ENCODE measurements at regions not wholly inside any gene's neighbourhood (a gene's known extent, or its start where the extent isn't known, plus 50 kb on each side); places are given as distances from the start of the nearest gene placed in this dataset.
"Not testable (repeated sequence)": the region's sequence is repeated elsewhere in the genome, so short reads cannot be mapped to it uniquely, and the experiment has no call there.

- no peaks in the 10 kb centered on the region for H3K36me3 ChIP-seq (ENCODE audit: insufficient read depth, low read length)
- peaks cover 36% of the 10 kb centered on the region for H3K9me3 ChIP-seq (ENCODE audit: low read length)
- no peak overlapping the region for H3K9ac ChIP-seq (ENCODE audit: low read length)
- no peaks in the 10 kb centered on the region for H3K9me2 ChIP-seq (replicated peaks; ENCODE audit: insufficient read depth, low read length)
- H3K27me3 ChIP-seq (ENCODE audit: low read length): no peaks in the 10 kb centered on the region
- H3K4me3 ChIP-seq (ENCODE audit: low read length): no peak overlapping the region
- no peak for DNase-seq
- no peak overlapping the region for H3K4me2 ChIP-seq (ENCODE audit: low read depth, low read length, poor library complexity, severe bottlenecking)
- no peaks in the 10 kb centered on the region for H3K79me2 ChIP-seq (ENCODE audit: low read length)
- no peaks in the 10 kb centered on the region for H4K20me1 ChIP-seq (ENCODE audit: insufficient read depth, low read depth, low read length)
- no peaks in the 10 kb centered on the region for H3K4me1 ChIP-seq (ENCODE audit: low read length)
- no peak overlapping the region for H3K27ac ChIP-seq (ENCODE audit: low read length)
- H2AFZ ChIP-seq (ENCODE audit: low read length): no peak overlapping the region
These were observed 549.2 kb upstream of the CYLC2 start for GRCh38 chr9:102445906-102446305.

GRCh38 chr9:102445181-102445747 lies 549.9 kb upstream of the CYLC2 start:
- Histone ChIP-seq H3K79me2 (ENCODE audit: low read length) (no peaks in the 10 kb centered on the region), H3K36me3 (ENCODE audit: insufficient read depth, low read length) (no peaks in the 10 kb centered on the region), H4K20me1 (ENCODE audit: insufficient read depth, low read depth, low read length) (no peaks in the 10 kb centered on the region), H3K4me3 (ENCODE audit: low read length) (no peak overlapping the region), H2AFZ (ENCODE audit: low read length) (no peak overlapping the region), H3K9me2 (replicated peaks; ENCODE audit: insufficient read depth, low read length) (no peaks in the 10 kb centered on the region), H3K4me1 (ENCODE audit: low read length) (no peaks in the 10 kb centered on the region), H3K9ac (ENCODE audit: low read length) (no peak overlapping the region), H3K27ac (ENCODE audit: low read length) (no peak overlapping the region), H3K4me2 (ENCODE audit: low read depth, low read length, poor library complexity, severe bottlenecking) (no peak overlapping the region), H3K9me3 (ENCODE audit: low read length) (peaks cover 32% of the 10 kb centered on the region), H3K27me3 (ENCODE audit: low read length) (no peaks in the 10 kb centered on the region)
- DNase-seq: no peak

- H3K27ac ChIP-seq (ENCODE audit: low read length): no peak overlapping the region
- H3K36me3 ChIP-seq (ENCODE audit: insufficient read depth, low read length): no peaks in the 10 kb centered on the region
- H3K79me2 ChIP-seq (ENCODE audit: low read length): no peaks in the 10 kb centered on the region
- no peak for DNase-seq
- H3K9me2 ChIP-seq (replicated peaks; ENCODE audit: insufficient read depth, low read length): no peaks in the 10 kb centered on the region
- H4K20me1 ChIP-seq (ENCODE audit: insufficient read depth, low read depth, low read length): no peaks in the 10 kb centered on the region
- H3K4me2 ChIP-seq (ENCODE audit: low read depth, low read length, poor library complexity, severe bottlenecking): no peak overlapping the region
- peaks cover 8% of the 10 kb centered on the region for H3K9me3 ChIP-seq (ENCODE audit: low read length)
- H3K4me3 ChIP-seq (ENCODE audit: low read length): no peak overlapping the region
- H3K27me3 ChIP-seq (ENCODE audit: low read length): no peaks in the 10 kb centered on the region
- no peaks in the 10 kb centered on the region for H3K4me1 ChIP-seq (ENCODE audit: low read length)
- no peak overlapping the region for H2AFZ ChIP-seq (ENCODE audit: low read length)
- no peak overlapping the region for H3K9ac ChIP-seq (ENCODE audit: low read length)
These were observed 555.5 kb upstream of the CYLC2 start for GRCh38 chr9:102439583-102439982.

- not testable (repeated sequence) for H3K27ac ChIP-seq (ENCODE audit: low read length); DNase-seq; H3K4me2 ChIP-seq (ENCODE audit: low read depth, low read length, poor library complexity, severe bottlenecking)
These were observed 558.5 kb upstream of the CYLC2 start for GRCh38 chr9:102436599-102436998.

GRCh38 chr9:102435427-102435826 lies 559.7 kb upstream of the CYLC2 start:
- no peak overlapping the region for H3K9ac ChIP-seq (ENCODE audit: low read length)
- H3K79me2 ChIP-seq (ENCODE audit: low read length): no peaks in the 10 kb centered on the region
- H3K27ac ChIP-seq (ENCODE audit: low read length): no peak overlapping the region
- H3K4me3 ChIP-seq (ENCODE audit: low read length): no peak overlapping the region
- peaks cover 11% of the 10 kb centered on the region for H3K9me3 ChIP-seq (ENCODE audit: low read length)
- H3K4me2 ChIP-seq (ENCODE audit: low read depth, low read length, poor library complexity, severe bottlenecking): no peak overlapping the region
- no peak for DNase-seq
- H3K4me1 ChIP-seq (ENCODE audit: low read length): no peaks in the 10 kb centered on the region
- H2AFZ ChIP-seq (ENCODE audit: low read length): no peak overlapping the region
- H3K9me2 ChIP-seq (replicated peaks; ENCODE audit: insufficient read depth, low read length): no peaks in the 10 kb centered on the region
- H4K20me1 ChIP-seq (ENCODE audit: insufficient read depth, low read depth, low read length): no peaks in the 10 kb centered on the region
- H3K36me3 ChIP-seq (ENCODE audit: insufficient read depth, low read length): no peaks in the 10 kb centered on the region
- no peaks in the 10 kb centered on the region for H3K27me3 ChIP-seq (ENCODE audit: low read length)

More at GRCh38 chr9:102436599-102436998, 558.5 kb upstream of the CYLC2 start:
- H3K36me3 ChIP-seq (ENCODE audit: insufficient read depth, low read length); H3K9me3 ChIP-seq (ENCODE audit: low read length); H3K27me3 ChIP-seq (ENCODE audit: low read length); H3K4me3 ChIP-seq (ENCODE audit: low read length); H3K9me2 ChIP-seq (replicated peaks; ENCODE audit: insufficient read depth, low read length); H3K79me2 ChIP-seq (ENCODE audit: low read length); H2AFZ ChIP-seq (ENCODE audit: low read length); H3K9ac ChIP-seq (ENCODE audit: low read length); H4K20me1 ChIP-seq (ENCODE audit: insufficient read depth, low read depth, low read length); H3K4me1 ChIP-seq (ENCODE audit: low read length): not testable (repeated sequence)

- Histone ChIP-seq H3K9me2 (replicated peaks; ENCODE audit: insufficient read depth, low read length) (no peaks in the 10 kb centered on the region), H3K36me3 (ENCODE audit: insufficient read depth, low read length) (no peaks in the 10 kb centered on the region), H3K27ac (ENCODE audit: low read length) (no peak overlapping the region), H3K4me2 (ENCODE audit: low read depth, low read length, poor library complexity, severe bottlenecking) (no peak overlapping the region), H4K20me1 (ENCODE audit: insufficient read depth, low read depth, low read length) (no peaks in the 10 kb centered on the region), H3K27me3 (ENCODE audit: low read length) (no peaks in the 10 kb centered on the region), H3K9me3 (ENCODE audit: low read length) (peaks cover 11% of the 10 kb centered on the region), H3K4me3 (ENCODE audit: low read length) (no peak overlapping the region), H3K79me2 (ENCODE audit: low read length) (no peaks in the 10 kb centered on the region), H2AFZ (ENCODE audit: low read length) (no peak overlapping the region), H3K4me1 (ENCODE audit: low read length) (no peaks in the 10 kb centered on the region), H3K9ac (ENCODE audit: low read length) (no peak overlapping the region)
- no peak for DNase-seq
These were observed 560.6 kb upstream of the CYLC2 start for GRCh38 chr9:102434545-102434944.

- H3K4me2 ChIP-seq (ENCODE audit: low read depth, low read length, poor library complexity, severe bottlenecking): no peak overlapping the region
- no peak overlapping the region for H3K4me3 ChIP-seq (ENCODE audit: low read length)
- no peaks in the 10 kb centered on the region for H4K20me1 ChIP-seq (ENCODE audit: insufficient read depth, low read depth, low read length)
- H3K36me3 ChIP-seq (ENCODE audit: insufficient read depth, low read length): no peaks in the 10 kb centered on the region
- H3K27me3 ChIP-seq (ENCODE audit: low read length): no peaks in the 10 kb centered on the region
- no peaks in the 10 kb centered on the region for H3K4me1 ChIP-seq (ENCODE audit: low read length)
- peaks cover 17% of the 10 kb centered on the region for H3K9me3 ChIP-seq (ENCODE audit: low read length)
- no peak for DNase-seq
- H3K27ac ChIP-seq (ENCODE audit: low read length): no peak overlapping the region
- no peaks in the 10 kb centered on the region for H3K9me2 ChIP-seq (replicated peaks; ENCODE audit: insufficient read depth, low read length)
- no peaks in the 10 kb centered on the region for H3K79me2 ChIP-seq (ENCODE audit: low read length)
- H3K9ac ChIP-seq (ENCODE audit: low read length): no peak overlapping the region
- no peak overlapping the region for H2AFZ ChIP-seq (ENCODE audit: low read length)
These were observed 566.8 kb upstream of the CYLC2 start for GRCh38 chr9:102428305-102428704.

GRCh38 chr9:102416251-102416650 lies 578.9 kb upstream of the CYLC2 start:
- not testable (repeated sequence) for H3K9ac ChIP-seq (ENCODE audit: low read length); H3K79me2 ChIP-seq (ENCODE audit: low read length); H3K9me2 ChIP-seq (replicated peaks; ENCODE audit: insufficient read depth, low read length); H3K4me1 ChIP-seq (ENCODE audit: low read length); H3K36me3 ChIP-seq (ENCODE audit: insufficient read depth, low read length); H4K20me1 ChIP-seq (ENCODE audit: insufficient read depth, low read depth, low read length); H3K27ac ChIP-seq (ENCODE audit: low read length); DNase-seq; H3K4me3 ChIP-seq (ENCODE audit: low read length); H2AFZ ChIP-seq (ENCODE audit: low read length); H3K4me2 ChIP-seq (ENCODE audit: low read depth, low read length, poor library complexity, severe bottlenecking); H3K27me3 ChIP-seq (ENCODE audit: low read length)
- H3K9me3 ChIP-seq (ENCODE audit: low read length): peaks cover 17% of the 10 kb centered on the region
